ENCODE measurements at regions not wholly inside any gene's neighbourhood (a gene's known extent, or its start where the extent isn't known, plus 50 kb on each side); places are given as distances from the start of the nearest gene placed in this dataset.

DNA sequence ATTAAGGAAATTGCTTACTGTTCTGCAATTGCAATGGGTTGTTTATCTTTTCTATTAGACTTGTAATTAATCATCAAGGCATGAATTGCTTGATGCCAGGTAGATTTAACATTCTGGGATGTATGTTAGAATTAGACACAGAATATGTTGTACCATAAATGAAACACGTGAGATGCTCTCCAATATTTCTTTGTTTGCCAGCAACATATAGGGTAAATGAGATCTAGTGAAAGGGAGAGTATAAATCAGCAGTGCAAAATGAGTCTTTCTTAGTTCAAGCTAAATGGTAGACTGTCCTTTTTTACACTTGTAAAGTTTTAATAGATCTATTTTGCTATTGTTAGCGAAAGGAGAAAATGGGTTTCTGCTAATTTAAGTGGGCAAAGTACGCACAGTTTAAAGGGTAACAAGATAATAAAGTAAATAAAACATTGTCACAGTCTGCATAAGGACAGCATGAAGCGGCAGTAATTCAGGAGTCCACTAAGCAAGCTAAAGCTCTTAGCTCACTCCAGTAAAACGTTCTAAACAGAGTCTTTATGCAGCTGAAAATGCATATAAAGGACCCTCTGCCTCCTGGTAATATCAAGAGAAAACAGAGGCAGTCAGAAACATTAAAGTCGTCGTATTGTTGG, 1137.1 kb downstream of the OLFM4 start:
- ATAC-seq (ENCODE audit: low read depth) (no peak), DNase-seq (no peak)
- no peak overlapping the region for H3K27ac ChIP-seq (ENCODE audit: low read length in 2 of 2)
- 0% methylated on average over 1 of the region's 7 CpGs for WGBS (ENCODE audit: insufficient coverage)
- H3K9ac ChIP-seq (ENCODE audit: low read length): no peak overlapping the region
- TF ChIP-seq, protein P1, sequence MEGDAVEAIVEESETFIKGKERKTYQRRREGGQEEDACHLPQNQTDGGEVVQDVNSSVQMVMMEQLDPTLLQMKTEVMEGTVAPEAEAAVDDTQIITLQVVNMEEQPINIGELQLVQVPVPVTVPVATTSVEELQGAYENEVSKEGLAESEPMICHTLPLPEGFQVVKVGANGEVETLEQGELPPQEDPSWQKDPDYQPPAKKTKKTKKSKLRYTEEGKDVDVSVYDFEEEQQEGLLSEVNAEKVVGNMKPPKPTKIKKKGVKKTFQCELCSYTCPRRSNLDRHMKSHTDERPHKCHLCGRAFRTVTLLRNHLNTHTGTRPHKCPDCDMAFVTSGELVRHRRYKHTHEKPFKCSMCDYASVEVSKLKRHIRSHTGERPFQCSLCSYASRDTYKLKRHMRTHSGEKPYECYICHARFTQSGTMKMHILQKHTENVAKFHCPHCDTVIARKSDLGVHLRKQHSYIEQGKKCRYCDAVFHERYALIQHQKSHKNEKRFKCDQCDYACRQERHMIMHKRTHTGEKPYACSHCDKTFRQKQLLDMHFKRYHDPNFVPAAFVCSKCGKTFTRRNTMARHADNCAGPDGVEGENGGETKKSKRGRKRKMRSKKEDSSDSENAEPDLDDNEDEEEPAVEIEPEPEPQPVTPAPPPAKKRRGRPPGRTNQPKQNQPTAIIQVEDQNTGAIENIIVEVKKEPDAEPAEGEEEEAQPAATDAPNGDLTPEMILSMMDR (IDR thresholded peaks at IDR 0.05): no peak
- TF ChIP-seq EZH2 (IDR thresholded peaks at IDR 0.05; ENCODE audit: borderline replicate concordance, insufficient read depth, low read depth, low read length, poor library complexity, severe bottlenecking): no peak
- no peak overlapping the region for H2AFZ ChIP-seq (ENCODE audit: insufficient read depth, low read depth, low read length, poor library complexity, severe bottlenecking)
- ChIA-PET POLR2A (no interaction called here), CTCF (interaction anchor here (0.6 kb wide), 1 partner anchor 1182 kb away, joined by 3 read pairs; no protein-coding TSS in a partner anchor)
- H3K4me1 Mint-ChIP-seq: no peaks in the 10 kb centered on the region
- peaks cover 0 to 3% (median 0%) of the 10 kb centered on the region in 3 donors for H3K9me3 ChIP-seq (ENCODE audit: control extremely low read depth in 1 of 3, control insufficient read depth in 2 of 3, insufficient read depth in 1 of 3, low read length in 2 of 3)
- no peaks in the 10 kb centered on the region for H3K27me3 Mint-ChIP-seq
- no peak overlapping the region for H3K4me3 ChIP-seq (ENCODE audit: control extremely low read depth in 1 of 5, extremely low read depth in 1 of 5, insufficient read depth in 1 of 5, low read depth in 2 of 5, low read length in 4 of 5)
- peaks cover 4% of the 10 kb centered on the region for H3K9me3 Mint-ChIP-seq (ENCODE audit: insufficient read depth)
- H3K27ac Mint-ChIP-seq: no peak overlapping the region
- H3K4me3 Mint-ChIP-seq: no peak overlapping the region
- no peak overlapping the region for H3K4me2 ChIP-seq (replicated peaks; ENCODE audit: low read depth, low read length, poor library complexity, severe bottlenecking)
- H3K79me2 ChIP-seq (ENCODE audit: control insufficient read depth, insufficient read depth, low read length): no peaks in the 10 kb centered on the region
- no peaks in the 10 kb centered on the region for H3K4me1 ChIP-seq (ENCODE audit: control insufficient read depth in 2 of 2, insufficient read depth in 2 of 2, low read length in 2 of 2)
- intact Hi-C loops (cut with micrococcal nuclease): no loop called here
- no peaks in the 10 kb centered on the region for H3K27me3 ChIP-seq (replicated peaks in 1 of 4; ENCODE audit: control extremely low read depth in 1 of 4, control insufficient read depth in 3 of 4, insufficient read depth in 4 of 4, low read length in 3 of 4)
- H4K20me1 ChIP-seq (ENCODE audit: control insufficient read depth, insufficient read depth, low read length, poor library complexity, severe bottlenecking): no peaks in the 10 kb centered on the region
- H3K36me3 ChIP-seq (replicated peaks in 1 of 2; ENCODE audit: control extremely low read depth in 1 of 2, control insufficient read depth in 1 of 2, extremely low read depth in 1 of 2, insufficient read depth in 2 of 2, low read length in 1 of 2): no peaks in the 10 kb centered on the region

DNA sequence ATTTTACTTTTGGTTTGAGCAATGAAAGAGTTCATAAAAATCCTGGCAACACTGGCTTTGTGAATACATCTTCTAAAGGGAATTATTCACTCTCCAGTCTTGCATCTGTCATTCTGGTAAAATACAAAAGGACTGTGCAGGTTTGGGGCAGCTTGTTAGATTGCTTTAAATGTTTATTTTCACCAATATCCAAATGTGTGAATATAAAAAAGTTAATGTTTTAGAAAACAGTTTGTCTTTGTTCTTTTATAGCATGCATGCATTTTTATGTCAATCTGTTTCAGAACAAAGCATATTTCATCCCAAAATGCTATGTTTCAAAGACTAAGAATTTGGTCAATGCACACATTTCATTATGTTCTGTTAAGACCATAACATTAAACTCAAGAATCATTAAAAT, 1145.4 kb downstream of the OLFM4 start:
- ATAC-seq (ENCODE audit: low read depth) (no peak), DNase-seq (no peak)
- Histone ChIP-seq H3K9me3 (ENCODE audit: control extremely low read depth in 1 of 3, control insufficient read depth in 2 of 3, insufficient read depth in 1 of 3, low read length in 2 of 3) (peaks cover 0 to 5% (median 0%) of the 10 kb centered on the region in 3 donors), H3K4me3 (ENCODE audit: control extremely low read depth in 1 of 5, extremely low read depth in 1 of 5, insufficient read depth in 1 of 5, low read depth in 2 of 5, low read length in 4 of 5) (no peak overlapping the region), H2AFZ (ENCODE audit: insufficient read depth, low read depth, low read length, poor library complexity, severe bottlenecking) (no peak overlapping the region), H3K36me3 (replicated peaks in 1 of 2; ENCODE audit: control extremely low read depth in 1 of 2, control insufficient read depth in 1 of 2, extremely low read depth in 1 of 2, insufficient read depth in 2 of 2, low read length in 1 of 2) (no peaks in the 10 kb centered on the region), H3K79me2 (ENCODE audit: control insufficient read depth, insufficient read depth, low read length) (no peaks in the 10 kb centered on the region), H3K4me1 (ENCODE audit: control insufficient read depth in 2 of 2, insufficient read depth in 2 of 2, low read length in 2 of 2) (no peaks in the 10 kb centered on the region), H3K27me3 (replicated peaks in 1 of 4; ENCODE audit: control extremely low read depth in 1 of 4, control insufficient read depth in 3 of 4, insufficient read depth in 4 of 4, low read length in 3 of 4) (no peaks in the 10 kb centered on the region), H3K9ac (ENCODE audit: low read length) (no peak overlapping the region), H3K27ac (ENCODE audit: low read length in 2 of 2) (no peak overlapping the region), H3K4me2 (replicated peaks; ENCODE audit: low read depth, low read length, poor library complexity, severe bottlenecking) (no peak overlapping the region), H4K20me1 (ENCODE audit: control insufficient read depth, insufficient read depth, low read length, poor library complexity, severe bottlenecking) (no peaks in the 10 kb centered on the region)
- H3K9me3 Mint-ChIP-seq (ENCODE audit: insufficient read depth): peaks cover 2% of the 10 kb centered on the region
- TF ChIP-seq, protein P1 (IDR thresholded peaks at IDR 0.05): no peak
- no peak for TF ChIP-seq EZH2 (IDR thresholded peaks at IDR 0.05; ENCODE audit: borderline replicate concordance, insufficient read depth, low read depth, low read length, poor library complexity, severe bottlenecking)
- H3K4me1 Mint-ChIP-seq: no peaks in the 10 kb centered on the region
- no peak overlapping the region for H3K4me3 Mint-ChIP-seq
- POLR2A ChIA-PET: no interaction called here
- no peak overlapping the region for H3K27ac Mint-ChIP-seq
- intact Hi-C loops (cut with micrococcal nuclease): no loop called here
- H3K27me3 Mint-ChIP-seq: no peaks in the 10 kb centered on the region
- CTCF ChIA-PET: no interaction called here

Measured in B cell (primary cell).